OCI-M2 (cell line): ENCODE measurements at regions not wholly inside any gene's neighbourhood (a gene's known extent, or its start where the extent isn't known, plus 50 kb on each side); places are given as distances from the start of the nearest gene placed in this dataset.
"Not testable (repeated sequence)": the region's sequence is repeated elsewhere in the genome, so short reads cannot be mapped to it uniquely, and the experiment has no call there.

Source experiments
- DNase-seq: peaks from one replicate; lab custom pipeline; 2025; ENCODE audit not compliant: unreplicated experiment; lab: John Stamatoyannopoulos, UW

- DNase-seq = no peak
Observed at GRCh38 chrX:55981603-55982002, 250.6 kb upstream of the KLF8 start.

- no peak for DNase-seq
Observed at GRCh38 chrX:55996649-55997048, 235.5 kb upstream of the KLF8 start.

- no peak for DNase-seq
Observed at GRCh38 chrX:56000174-56000573, 232.0 kb upstream of the KLF8 start.

GRCh38 chrX:56000729-56001128 is 231.4 kb upstream of the KLF8 start:
- DNase-seq = no peak

GRCh38 chrX:56025872-56026571 is 206.1 kb upstream of the KLF8 start:
- no peak for DNase-seq

GRCh38 chrX:56026815-56027214 is 205.3 kb upstream of the KLF8 start:
- DNase-seq = no peak

- DNase-seq = no peak
Observed at GRCh38 chrX:56029188-56029587, 203.0 kb upstream of the KLF8 start.

- DNase-seq = no peak
Observed at GRCh38 chrX:56029691-56030090, 202.5 kb upstream of the KLF8 start.

- no peak for DNase-seq
Observed at GRCh38 chrX:56031409-56031808, 200.7 kb upstream of the KLF8 start.

- no peak for DNase-seq
Observed at GRCh38 chrX:56033495-56034180, 198.5 kb upstream of the KLF8 start.

GRCh38 chrX:56052673-56053330 is 179.4 kb upstream of the KLF8 start:
- not testable (repeated sequence) for DNase-seq

- no peak for DNase-seq
Observed at GRCh38 chrX:56057325-56057724, 174.8 kb upstream of the KLF8 start.

GRCh38 chrX:56066016-56066415 is 166.1 kb upstream of the KLF8 start:
- no peak for DNase-seq

GRCh38 chrX:56068274-56068758 is 163.8 kb upstream of the KLF8 start:
- DNase-seq = no peak

GRCh38 chrX:56069299-56069931 is 162.7 kb upstream of the KLF8 start:
- DNase-seq = no peak

- DNase-seq = no peak
Observed at GRCh38 chrX:56089376-56089775, 142.8 kb upstream of the KLF8 start.

- no peak for DNase-seq
Observed at GRCh38 chrX:56099271-56099670, 132.9 kb upstream of the KLF8 start.

GRCh38 chrX:56107320-56107719 is 124.8 kb upstream of the KLF8 start:
- DNase-seq = no peak

GRCh38 chrX:56113785-56114436 is 118.2 kb upstream of the KLF8 start:
- DNase-seq = no peak

GRCh38 chrX:56114437-56114787 is 117.7 kb upstream of the KLF8 start:
- DNase-seq = no peak

- no peak for DNase-seq
Observed at GRCh38 chrX:56120242-56120641, 111.9 kb upstream of the KLF8 start.
